HG03520 (cell line): ENCODE measurements at regions not wholly inside any gene's neighbourhood (a gene's known extent, or its start where the extent isn't known, plus 50 kb on each side); places are given as distances from the start of the nearest gene placed in this dataset.
"Not testable (repeated sequence)": the region's sequence is repeated elsewhere in the genome, so short reads cannot be mapped to it uniquely, and the experiment has no call there.

ENCODE experiments used
- ATAC-seq: cut with Tn5 transposase; IDR thresholded peaks from one replicate; pipeline ENCODE4 v1.9.1; 2021; ENCODE audit warnings: mild to moderate bottlenecking, moderate library complexity; ENCODE audit not compliant: unreplicated experiment

DNA sequence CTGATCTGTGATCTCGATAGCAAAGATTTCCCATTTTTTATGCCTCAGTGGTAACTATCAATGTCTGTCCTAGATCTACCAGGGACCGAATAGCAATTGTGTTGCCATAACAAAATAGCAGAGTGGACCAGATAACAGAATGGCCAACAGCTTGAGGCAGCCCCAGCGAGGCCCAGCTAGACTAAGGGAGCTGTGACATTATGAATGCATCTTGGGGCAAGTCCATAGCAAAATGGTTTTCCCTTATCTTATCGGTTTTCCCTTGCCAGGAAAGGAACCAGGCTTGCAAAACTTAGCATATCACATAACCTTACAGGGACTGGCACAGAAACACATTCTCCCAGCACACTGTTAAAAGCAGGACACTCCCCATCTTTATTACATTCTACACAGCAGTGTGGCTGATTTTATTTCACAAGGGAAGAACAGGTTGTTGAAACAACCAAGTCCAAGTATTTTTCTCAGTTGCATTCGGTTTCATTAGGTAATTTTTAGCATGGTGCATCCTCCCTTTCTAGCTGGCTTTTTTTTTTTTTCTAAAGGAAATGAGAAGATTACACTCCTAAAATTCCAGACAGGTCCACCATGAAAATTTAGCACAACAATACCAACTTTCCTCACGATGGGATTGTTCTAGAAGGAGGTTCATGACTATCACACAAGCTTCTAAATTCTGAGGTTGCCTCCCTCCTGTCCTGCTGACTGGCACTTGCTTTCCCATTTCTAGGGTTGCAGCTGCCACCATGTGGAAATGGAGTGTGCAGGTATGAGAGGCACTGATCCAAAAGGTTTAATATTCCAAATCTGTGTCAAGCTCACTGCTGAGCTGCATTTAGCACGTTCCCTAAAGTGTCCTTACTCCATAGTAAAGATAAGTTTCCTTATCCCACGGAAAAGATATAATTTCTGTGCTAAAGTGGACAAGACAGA, 97.0 kb upstream of the SLC35G4 start:
- no peak for ATAC-seq

DNA sequence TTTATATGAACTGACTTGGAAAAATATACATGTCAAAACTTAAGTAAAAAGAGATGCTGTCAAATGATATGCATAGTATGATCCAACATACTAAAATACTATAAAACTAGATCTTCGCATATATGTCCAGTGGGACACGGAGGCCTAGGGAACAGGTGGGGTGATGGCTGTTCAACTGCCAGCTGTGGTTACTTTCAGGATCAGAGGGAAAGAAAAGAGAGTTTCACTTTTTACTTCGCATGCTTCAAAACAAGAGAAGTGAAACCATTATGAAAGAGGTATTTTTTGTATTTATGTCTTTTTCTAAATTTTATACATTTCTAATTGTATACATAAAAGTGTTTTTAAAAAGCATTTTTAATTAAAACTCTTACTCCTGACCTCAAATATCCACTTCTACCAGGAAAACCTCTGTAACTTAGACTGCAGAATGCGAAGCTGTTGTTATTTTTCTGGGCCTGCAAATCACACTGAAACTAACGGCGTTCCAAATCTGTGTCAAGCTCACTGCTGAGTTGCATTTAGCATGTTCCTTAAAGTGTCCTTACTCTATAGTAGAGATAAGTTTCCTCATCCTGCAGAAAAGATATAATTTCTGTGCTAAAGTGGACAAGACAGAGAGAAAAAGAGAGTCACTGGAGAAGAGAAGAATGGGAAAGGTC, 97.8 kb upstream of the SLC35G4 start:
- peak; percentile 79 for ATAC-seq

DNA sequence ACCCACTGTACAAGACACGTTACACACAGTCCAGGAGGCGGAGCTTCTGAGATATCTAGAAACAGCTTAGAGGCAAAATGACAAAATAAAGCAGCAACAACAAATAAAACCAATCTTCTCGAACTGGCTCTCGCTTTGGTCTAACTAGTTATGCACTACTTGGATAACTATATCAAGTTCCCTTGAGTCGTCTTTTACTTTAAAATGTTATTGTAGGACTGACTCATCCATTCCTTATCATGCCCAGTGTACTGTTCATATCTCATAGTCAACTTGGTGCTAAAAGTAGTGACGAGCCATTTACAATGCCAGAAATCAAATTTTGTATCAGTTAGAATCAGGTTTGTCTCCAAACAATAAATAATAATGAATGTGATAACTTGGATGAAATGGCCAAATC, 102.5 kb upstream of the SLC35G4 start:
- no peak for ATAC-seq

DNA sequence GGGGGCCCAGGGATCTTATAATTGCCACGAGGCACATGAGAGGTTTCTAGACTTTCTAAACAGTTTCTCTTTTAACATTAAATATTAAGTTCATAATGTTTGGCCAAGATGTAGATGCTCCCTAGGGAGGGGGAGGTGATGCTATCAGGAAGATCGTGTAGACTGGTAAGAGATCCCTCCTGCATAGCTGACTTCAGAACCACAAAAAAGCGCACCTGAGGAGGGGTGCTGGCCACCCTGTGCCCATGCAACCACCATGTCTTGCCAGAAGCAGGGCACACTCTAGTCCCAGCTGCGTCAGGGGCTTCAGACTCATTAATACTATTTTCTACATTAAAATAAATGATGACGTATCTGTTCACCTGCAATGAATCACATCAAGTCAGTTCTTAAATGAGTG, 103.4 kb upstream of the SLC35G4 start:
- no peak for ATAC-seq

DNA sequence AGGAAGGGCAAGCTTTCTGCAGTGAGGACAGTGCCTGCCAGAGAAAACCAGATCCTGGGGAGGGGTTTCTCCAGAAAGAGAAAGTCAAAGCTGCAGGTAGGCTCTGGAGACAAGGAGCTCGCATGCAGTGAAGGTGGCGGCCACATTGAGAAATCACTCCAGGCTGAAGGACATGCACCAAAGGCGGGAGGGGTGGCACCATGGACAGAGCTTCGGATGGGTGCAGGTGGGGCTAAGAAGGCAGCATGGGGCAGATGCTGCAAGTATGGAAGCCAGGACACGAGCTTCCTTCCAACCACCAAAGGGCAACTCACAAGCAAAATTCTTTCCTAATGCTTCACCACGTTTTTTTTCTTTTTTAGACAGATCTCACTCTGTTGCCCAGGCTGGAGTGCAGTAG, 104.4 kb upstream of the SLC35G4 start:
- no peak for ATAC-seq

DNA sequence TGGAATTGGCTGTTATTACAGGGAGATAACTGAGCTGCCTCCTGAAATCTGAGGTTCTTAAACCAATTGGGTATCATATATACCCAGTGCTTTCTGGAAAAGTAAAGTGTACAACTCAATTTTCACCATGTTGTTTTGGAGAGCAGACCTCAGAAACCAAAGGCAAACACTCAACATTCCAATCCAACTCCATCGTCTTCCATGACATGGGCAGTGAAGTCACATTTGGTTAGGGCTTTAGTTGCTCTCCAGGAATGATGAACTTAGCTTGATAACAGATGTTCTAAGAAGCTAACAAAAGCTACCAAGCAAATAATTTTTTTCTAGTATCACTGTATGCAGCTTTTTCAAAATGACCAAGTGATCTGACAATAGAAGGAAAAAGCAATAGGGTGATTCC, 107.0 kb upstream of the SLC35G4 start:
- no peak for ATAC-seq

DNA sequence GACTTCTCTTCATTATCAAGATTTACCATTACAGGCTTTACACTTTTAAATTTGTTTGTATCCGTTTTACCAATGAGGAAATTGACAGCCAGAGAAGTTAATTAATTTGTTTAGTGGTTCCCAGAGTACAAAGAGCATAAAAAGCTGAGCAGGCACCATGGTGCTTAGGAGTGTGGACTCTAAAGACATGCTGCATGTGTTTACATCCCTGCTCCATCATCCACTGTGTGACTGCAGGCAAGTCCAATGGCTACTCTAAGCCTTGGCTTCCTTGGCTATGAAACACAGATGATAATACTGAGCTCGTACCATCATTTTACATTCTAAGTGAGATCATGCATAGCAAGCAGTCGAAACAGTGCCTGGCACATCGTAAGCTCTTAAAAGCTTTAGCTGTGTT, 108.0 kb upstream of the SLC35G4 start:
- ATAC-seq = no peak

DNA sequence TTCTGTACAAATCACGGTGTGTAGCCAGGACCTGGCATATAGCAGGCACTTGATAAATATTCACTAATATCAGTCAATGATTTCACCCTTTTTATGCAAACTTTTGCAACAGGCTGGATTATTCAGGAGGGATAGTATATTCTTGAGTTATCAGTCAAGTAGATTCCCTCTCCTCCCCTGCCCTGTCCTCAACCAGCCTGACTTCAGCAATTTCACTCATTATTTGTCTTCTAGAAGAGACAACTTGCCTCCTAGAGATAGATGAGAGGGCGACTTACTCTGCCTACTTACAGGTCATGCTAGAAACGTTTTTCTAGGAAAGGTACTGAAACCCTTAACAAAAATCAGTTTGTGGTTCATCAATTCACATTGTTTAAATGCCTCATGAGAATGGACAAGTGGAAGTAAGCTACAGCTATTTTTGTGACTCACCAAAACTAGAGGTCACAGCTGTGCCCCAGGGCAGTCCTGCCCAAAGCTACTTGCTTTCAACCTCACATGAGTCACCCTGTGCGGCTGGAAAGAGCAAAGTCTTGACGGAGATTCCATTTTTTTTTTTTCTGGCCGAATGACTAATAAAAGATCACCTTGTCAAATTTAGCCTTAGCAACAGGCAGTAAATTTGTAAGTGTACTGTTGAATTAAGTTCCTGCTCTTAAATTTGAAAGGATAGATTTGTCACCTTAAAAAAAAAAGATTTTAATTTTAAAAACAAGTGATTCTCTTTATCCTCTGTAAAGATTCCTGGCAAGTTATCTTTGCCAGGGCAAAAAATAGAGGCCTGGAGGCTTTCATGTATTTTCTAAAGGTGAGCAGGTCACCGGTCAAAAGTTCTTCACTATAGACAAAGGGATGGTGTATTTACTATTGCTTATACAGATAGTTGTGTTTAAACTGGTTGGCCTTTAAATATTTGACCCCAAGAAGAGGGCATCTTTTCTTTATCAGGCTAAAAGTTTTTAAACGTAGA, 109.0 kb upstream of the SLC35G4 start:
- no peak for ATAC-seq

DNA sequence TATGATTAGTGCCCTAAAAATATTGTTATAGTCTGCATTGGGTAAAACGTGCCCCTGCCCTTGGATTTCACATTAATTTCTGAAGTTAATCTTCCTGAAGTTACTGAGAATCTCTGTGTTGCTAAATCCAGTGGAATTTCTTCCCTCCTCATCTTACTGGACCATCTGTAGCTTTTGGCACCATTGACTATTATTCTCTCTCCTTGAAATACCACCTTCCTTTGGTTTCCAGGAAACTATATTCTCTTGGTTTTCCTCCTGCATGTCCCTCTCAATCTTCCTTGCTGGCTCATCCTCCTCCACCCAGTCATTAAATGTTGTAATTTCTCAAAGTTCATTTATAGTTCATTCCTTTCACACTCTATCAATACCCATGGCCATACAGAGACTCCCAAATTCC, 110.6 kb upstream of the SLC35G4 start:
- no peak for ATAC-seq

DNA sequence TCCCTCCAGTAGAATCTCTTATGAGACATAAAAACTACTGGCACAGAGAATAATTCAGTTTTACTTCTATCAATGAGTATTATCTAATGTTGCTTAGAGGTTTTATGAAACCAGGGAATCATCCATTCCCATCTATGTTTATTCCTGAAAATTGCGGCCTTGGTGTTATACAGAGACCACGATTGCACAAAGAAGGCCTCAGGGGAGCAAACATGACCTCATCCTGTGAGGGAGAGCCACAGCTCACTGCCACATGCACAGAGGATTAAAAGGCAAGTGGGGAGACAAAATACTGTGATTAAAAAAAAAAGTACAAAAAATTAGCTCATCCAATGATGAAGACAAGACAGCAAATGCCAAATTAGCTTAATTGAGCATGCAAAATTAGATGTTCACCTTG, 111.8 kb upstream of the SLC35G4 start:
- ATAC-seq = no peak

DNA sequence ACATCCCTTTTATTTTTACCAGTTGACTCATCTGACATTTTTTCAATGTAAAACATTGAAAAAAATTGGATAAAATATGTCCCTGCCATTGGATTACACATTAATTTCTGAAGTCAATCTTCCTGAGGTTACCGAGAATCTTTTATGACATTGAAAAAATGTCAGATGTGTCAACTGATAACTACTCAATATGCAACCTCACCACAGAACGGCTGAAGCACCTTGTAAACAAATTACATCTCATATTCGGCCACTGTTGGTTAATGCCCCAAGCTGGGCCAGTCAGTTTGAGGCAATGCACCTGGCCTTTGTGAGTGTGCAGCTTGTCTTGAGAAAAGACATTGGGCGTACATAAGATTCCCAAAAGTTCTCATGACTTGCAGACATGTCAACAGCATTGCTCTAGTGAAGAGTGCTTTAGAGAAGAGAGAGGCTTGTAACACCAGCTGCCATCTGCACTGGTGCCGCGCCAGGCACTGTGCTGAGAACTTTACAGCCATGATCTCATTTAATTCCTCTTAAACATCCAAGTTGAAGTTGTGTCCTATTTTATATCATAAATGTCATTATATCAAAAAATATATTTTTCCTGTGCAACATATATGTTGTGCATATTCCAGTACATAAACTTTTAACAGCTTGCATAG, 112.7 kb upstream of the SLC35G4 start:
- ATAC-seq = no peak

DNA sequence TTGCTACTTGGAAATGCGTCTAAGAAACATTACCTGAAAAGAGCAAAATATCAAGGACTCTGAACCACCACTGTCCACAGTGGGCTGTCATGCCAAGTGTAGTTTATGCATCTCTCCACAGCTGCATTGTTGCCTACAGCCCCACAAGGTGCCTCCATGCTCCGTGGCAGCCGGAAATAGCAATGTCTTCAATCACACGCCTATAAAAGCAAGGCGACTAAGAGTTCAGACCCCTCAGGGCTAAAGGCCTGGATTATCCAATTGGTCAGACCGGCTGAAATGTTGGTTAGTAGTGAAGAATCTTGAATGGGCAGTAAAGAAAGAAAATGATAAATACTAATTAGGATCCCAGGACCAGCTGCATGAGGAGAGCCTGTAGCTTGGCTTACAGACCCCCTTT, 114.0 kb upstream of the SLC35G4 start:
- ATAC-seq = no peak

DNA sequence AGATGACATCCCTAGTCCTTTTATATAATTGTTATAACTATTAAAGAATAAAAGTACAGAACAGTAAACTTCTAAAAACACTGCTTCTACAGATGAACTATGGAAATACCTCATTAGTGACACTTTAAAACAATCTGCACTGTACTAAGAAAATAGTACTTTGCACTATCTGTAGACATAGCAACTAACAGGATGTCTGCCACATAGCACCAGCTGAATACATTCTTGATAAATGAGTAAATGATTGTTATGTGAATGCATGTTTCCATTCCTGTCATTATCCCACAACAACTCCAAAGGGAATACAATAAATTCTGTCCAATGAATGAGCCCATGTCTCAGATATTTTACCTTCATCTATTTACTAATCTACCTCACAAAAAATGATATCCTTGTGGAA, 115.3 kb upstream of the SLC35G4 start:
- no peak for ATAC-seq

DNA sequence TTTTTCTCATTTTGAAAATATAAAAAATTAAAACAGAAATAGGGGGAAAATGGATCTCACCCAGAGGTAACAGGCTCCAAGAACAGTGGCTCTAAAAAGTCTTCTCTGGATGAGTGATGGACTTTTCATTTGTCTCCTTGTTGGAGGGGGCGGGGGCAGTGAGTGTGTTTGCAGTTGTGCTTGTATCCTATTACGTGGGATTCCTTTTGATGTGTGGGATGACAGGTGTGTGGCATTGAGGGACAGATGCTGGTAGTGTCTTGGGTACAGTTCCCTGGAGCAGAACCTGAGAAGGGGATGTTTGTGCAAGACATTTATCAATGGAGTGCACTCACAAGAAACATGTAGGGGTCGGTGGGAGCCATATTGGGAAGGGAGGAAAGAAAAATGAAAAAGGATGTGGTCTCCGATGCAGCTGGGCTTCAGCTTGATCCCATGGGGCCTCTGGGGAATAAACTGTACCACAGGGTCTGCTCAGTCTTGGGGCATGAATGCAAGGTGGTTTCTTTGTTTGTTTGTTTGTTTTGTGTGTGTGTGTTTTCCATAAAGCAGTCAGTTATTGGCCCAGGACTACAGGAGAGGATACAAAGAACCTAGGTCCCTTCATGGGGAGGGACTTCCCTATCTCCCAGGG, 120.0 kb upstream of the SLC35G4 start:
- ATAC-seq = no peak

DNA sequence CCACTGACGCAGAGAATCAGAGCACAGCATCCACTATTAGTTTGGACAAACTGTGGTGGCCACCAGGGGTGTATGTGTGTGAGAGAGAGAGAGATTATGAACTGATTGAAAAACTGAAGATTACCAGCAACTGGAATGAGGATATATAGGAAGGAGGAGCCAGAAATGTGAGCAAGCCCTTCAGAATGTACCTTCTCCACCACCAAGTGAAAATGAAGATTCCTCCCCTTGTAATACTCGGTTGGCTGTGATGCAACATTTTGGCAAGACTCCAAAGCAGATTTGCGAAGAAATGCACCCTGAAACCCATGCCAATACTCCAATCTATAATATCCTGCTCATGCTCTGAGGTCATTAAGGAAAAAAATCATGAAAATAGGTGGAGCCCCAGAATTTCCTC, 121.2 kb upstream of the SLC35G4 start:
- no peak for ATAC-seq

DNA sequence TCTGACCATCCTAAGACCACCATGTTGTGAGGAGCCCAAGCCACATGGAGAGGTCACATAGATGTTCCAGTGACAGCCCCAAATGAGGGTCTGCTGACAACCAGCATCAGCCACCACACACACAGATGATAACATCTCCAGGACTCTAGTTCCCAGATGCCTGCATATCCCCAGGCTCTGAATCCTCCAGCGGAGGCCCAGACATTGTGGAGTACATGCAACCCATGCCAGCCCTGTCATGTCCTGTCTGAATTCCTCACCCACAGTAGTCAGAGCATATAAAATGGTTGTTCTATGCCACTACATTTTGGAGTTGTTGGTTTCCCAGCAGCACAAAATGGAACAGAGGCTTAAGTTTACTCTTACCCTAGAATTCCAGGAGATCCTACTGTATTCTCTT, 122.0 kb upstream of the SLC35G4 start:
- no peak for ATAC-seq

DNA sequence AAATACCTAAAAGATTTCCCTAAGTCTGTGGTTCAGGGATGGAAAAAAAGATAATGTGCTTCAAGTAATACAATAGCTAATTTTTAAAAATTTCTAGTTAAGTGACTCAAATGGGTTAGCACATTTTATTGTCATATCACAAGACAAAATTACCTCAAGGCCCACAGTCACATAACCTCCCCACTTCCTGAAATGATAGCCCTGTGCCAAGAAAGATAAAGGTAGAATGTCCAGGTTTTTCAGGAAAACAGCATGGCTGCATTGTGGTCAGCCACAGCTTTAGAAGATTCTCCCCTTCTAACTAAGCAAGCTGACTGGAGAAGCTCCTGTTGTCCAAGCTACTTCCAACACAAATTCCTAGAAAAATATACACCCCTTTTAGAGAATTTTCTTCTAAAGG, 127.1 kb upstream of the SLC35G4 start:
- no peak for ATAC-seq

DNA sequence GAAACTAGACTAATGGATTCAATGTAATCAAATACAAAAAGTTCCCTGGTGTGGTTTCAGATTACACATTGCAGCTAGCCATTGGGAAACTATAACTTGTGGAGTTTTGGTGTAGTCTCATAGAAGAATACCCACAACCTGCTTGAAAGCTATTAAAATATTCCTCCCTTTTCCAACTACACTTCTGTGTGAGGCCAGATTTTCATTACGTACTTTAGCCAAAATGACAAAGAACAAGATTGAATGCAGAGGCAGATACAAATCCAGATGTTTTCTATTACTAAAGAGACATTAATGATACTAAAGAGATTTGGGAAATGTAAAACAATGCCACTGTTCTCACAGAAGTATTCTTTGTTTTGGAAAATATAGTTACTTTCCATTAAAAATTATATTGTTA, 128.7 kb upstream of the SLC35G4 start:
- no peak for ATAC-seq

DNA sequence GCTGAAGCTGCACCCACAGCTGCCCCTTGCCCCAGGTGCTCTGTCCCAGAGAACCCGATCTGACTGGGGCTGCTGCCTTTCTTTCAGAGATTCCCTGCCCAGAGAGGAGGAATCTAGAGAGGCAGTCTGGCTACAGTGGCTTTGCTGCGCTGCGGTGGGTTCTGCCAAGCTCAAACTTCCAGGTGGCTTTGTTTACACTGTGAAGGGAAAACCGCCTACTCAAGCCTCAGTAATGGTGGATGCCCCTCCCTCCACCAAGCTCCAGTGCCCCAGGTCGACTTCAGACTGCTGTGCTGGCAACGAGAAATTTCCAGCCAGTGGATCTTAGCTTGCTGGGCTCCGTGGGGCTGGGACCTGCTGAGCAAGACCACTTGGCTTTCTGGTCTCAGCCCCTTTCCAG, 130.4 kb upstream of the SLC35G4 start:
- ATAC-seq = not testable (repeated sequence)

DNA sequence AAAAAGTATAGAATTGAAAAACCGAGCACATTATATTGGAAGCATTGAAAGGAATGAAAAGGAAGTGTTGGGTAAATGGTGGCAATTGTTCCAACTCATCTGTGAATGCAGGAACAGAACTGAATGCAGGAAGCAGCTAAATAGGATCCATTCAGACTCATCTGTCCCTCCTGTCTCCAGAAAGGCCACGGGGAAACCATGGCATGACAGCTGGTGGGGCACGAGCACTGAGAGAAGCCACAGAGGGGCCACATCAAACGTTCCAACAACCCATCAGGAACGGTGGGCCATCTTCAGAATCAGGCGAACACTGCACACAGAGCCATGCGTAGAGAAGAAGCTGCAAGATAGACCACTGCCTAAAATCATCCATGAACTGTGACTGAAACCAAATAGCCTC, 138.5 kb upstream of the SLC35G4 start:
- ATAC-seq = no peak
